ENCODE measurements at regions not wholly inside any gene's neighbourhood (a gene's known extent, or its start where the extent isn't known, plus 50 kb on each side); places are given as distances from the start of the nearest gene placed in this dataset.

DNA sequence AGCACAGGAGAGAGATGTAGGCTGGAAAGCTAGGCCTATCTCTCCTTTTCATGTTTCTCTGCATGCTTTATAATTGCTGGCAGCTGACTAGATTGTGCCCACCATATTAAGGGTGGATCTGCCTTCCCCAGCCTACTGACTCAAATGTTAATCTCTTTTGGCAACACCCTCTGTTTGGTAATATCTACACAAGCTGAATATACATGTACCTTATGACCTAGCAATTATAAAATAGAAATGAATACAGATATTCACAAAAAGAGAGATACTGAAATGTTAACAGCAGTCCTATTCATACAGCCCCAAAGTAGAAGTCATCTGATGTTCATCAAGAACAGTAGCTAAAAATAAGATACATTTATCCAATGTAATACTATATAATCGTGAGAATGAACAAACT, 429.6 kb downstream of the EPM2A start:
- Histone ChIP-seq H2BK5ac (ENCODE audit: low read depth, low read length) (no peak overlapping the region), H3K9me3 (ENCODE audit: insufficient read depth in 2 of 2, low read depth in 1 of 2, low read length in 1 of 2) (no peaks in the 10 kb centered on the region), H3K23ac (ENCODE audit: insufficient read length) (no peak overlapping the region), H3K14ac (ENCODE audit: insufficient read length) (no peak overlapping the region), H3K27ac (ENCODE audit: low read depth, low read length) (no peak overlapping the region), H4K5ac (ENCODE audit: insufficient read length, low read depth, low read length) (no peak overlapping the region), H3K27me3 (replicated peaks in 1 of 4; ENCODE audit: control insufficient read depth in 3 of 4, extremely low read depth in 1 of 4, insufficient read depth in 3 of 4, low read length in 3 of 4) (no peaks in the 10 kb centered on the region), H2AK5ac (ENCODE audit: low read depth, low read length) (no peak overlapping the region), H2BK12ac (ENCODE audit: low read depth, low read length) (no peak overlapping the region), H4K91ac (replicated peaks; ENCODE audit: insufficient read length, low read length) (no peak overlapping the region), H2AFZ (ENCODE audit: low read length) (no peak overlapping the region), H3K4me1 (replicated peaks in 1 of 4; ENCODE audit: control insufficient read depth in 3 of 4, insufficient read depth in 4 of 4, low read length in 3 of 4) (no peaks in the 10 kb centered on the region), H4K20me1 (replicated peaks in 1 of 2; ENCODE audit: control insufficient read depth in 1 of 2, insufficient read depth in 2 of 2, low read length in 2 of 2) (no peaks in the 10 kb centered on the region), H2BK15ac (ENCODE audit: low read length) (no peak overlapping the region), H3K79me1 (ENCODE audit: low read depth, low read length) (no peaks in the 10 kb centered on the region), H3K23me2 (ENCODE audit: low read depth, low read length) (no peaks in the 10 kb centered on the region), H4K8ac (ENCODE audit: extremely low read depth, insufficient read depth, low read length) (no peak overlapping the region), H3K36me3 (ENCODE audit: control insufficient read depth in 2 of 4, insufficient read depth in 4 of 4, low read length in 3 of 4) (no peaks in the 10 kb centered on the region), H3K4ac (replicated peaks; ENCODE audit: insufficient read length, low read depth, low read length) (no peak overlapping the region), H2BK20ac (ENCODE audit: low read length) (no peak overlapping the region), H3K79me2 (ENCODE audit: control insufficient read depth in 1 of 2, insufficient read depth in 2 of 2, low read length in 2 of 2) (no peaks in the 10 kb centered on the region), H3K56ac (replicated peaks; ENCODE audit: insufficient read length, low read depth, low read length) (no peak overlapping the region), H3K4me3 (ENCODE audit: extremely low read depth in 1 of 4, insufficient read depth in 2 of 4, low read depth in 3 of 4, low read length in 4 of 4) (no peak overlapping the region), H3K18ac (ENCODE audit: extremely low read depth, low read length) (no peak overlapping the region), H3K4me2 (ENCODE audit: insufficient read depth in 1 of 2, low read depth in 2 of 2, low read length in 2 of 2) (no peak overlapping the region), H2BK120ac (replicated peaks; ENCODE audit: low read depth, low read length) (no peak overlapping the region), H3K9ac (replicated peaks in 1 of 4; ENCODE audit: extremely low read depth in 1 of 4, low read depth in 3 of 4, low read length in 3 of 4) (no peak overlapping the region)
- POLR2A ChIA-PET (ENCODE audit: partially characterized antibody): no interaction called here
- DNase-seq (ENCODE audit: low read depth in 1 of 2, low spot score in 2 of 2) (no peak), FAIRE-seq (no peak)
- CTCF ChIA-PET (ENCODE audit: partially characterized antibody): no interaction called here
- 93% methylated on average over 1 of the region's 1 CpG; no CpG with 5 or more reads in 1 of the 2 experiments for whole genome bisulfite sequencing, 2 experiments (ENCODE audit: extremely low coverage in 1 of 2, insufficient coverage in 1 of 2, insufficient read length in 1 of 2, insufficient replicate concordance in 2 of 2, low coverage in 1 of 2, low lambda C conversion rate in 2 of 2, missing lambda C conversion rate in 1 of 2)
- TF ChIP-seq CTBP2 (IDR thresholded peaks at IDR 0.05; ENCODE audit: borderline replicate concordance, insufficient read depth, insufficient read length, low read length): no peak
- TF ChIP-seq SAP30 (IDR thresholded peaks at IDR 0.05; ENCODE audit: insufficient read depth, insufficient replicate concordance, low read length): no peak
- no peak for TF ChIP-seq MAFK (IDR thresholded peaks at IDR 0.05; ENCODE audit: low read depth, low read length)
- no peak for TF ChIP-seq BRCA1 (IDR thresholded peaks at IDR 0.05; ENCODE audit: low read depth, low read length)
- TF ChIP-seq SIX5 (IDR thresholded peaks at IDR 0.05; ENCODE audit: low read depth, low read length): no peak
- TF ChIP-seq CREB1 (IDR thresholded peaks at IDR 0.05): no peak
- no peak for TF ChIP-seq TAF1 (IDR thresholded peaks at IDR 0.05; ENCODE audit: low read depth, low read length)

Measured in H1 (cell line).